MCF 10A (cell line): ENCODE measurements at regions not wholly inside any gene's neighbourhood (a gene's known extent, or its start where the extent isn't known, plus 50 kb on each side); places are given as distances from the start of the nearest gene placed in this dataset.

ENCODE experiments used
- BruUV-seq: library from RNA; stranded (reverse); fragments of 400-500 nt; replicated peaks from 2 replicates; lab custom pipeline; 2021; lab: Mats Ljungman, UMichigan
- CTCF ChIA-PET: fragments of 300-600 bp; sonication (Branson Sonifier 250); formaldehyde crosslinking; extraction: SDS; loops from one replicate; lab custom pipeline; 2021; ENCODE audit warnings: antibody characterized with exemption, inconsistent platforms; lab: Yijun Ruan, JAX
- POLR2A ChIA-PET: fragments of 300-600, 350-650 bp; sonication (Branson Sonifier 250); formaldehyde crosslinking; extraction: SDS; loops from one replicate; lab custom pipeline; 2020; ENCODE audit warnings: antibody characterized with exemption, inconsistent platforms; lab: Yijun Ruan, JAX
- DNase-seq: peaks from one replicate; pipeline ENCODE4 v3.0.0-alpha.2; 2018; ENCODE audit not compliant: unreplicated experiment
- H3K27ac Mint-ChIP-seq: one replicate; pipeline ENCODE4 v1.8.0; 2022; ENCODE audit warnings: mild to moderate bottlenecking, low read depth, mixed read lengths; ENCODE audit not compliant: unreplicated experiment
- H3K27me3 Mint-ChIP-seq: one replicate; pipeline ENCODE4 v1.8.0; 2022; ENCODE audit warnings: mixed read lengths; ENCODE audit not compliant: insufficient read depth, unreplicated experiment
- H3K36me3 Mint-ChIP-seq: one replicate; pipeline ENCODE4 v1.8.0; 2022; ENCODE audit warnings: mild to moderate bottlenecking, moderate library complexity, mixed read lengths; ENCODE audit not compliant: insufficient read depth, unreplicated experiment
- H3K4me1 Mint-ChIP-seq: one replicate; pipeline ENCODE4 v1.8.0; 2022; ENCODE audit warnings: mixed read lengths; ENCODE audit not compliant: insufficient read depth, unreplicated experiment
- H3K4me3 Mint-ChIP-seq: one replicate; pipeline ENCODE4 v1.8.0; 2022; ENCODE audit warnings: mild to moderate bottlenecking, moderate library complexity, mixed read lengths; ENCODE audit not compliant: unreplicated experiment
- H3K9me3 Mint-ChIP-seq: one replicate; pipeline ENCODE4 v1.8.0; 2022; ENCODE audit warnings: mixed read lengths; ENCODE audit not compliant: unreplicated experiment
- intact Hi-C: fragments of 100-400 bp; cut with micrococcal nuclease; formaldehyde crosslinking; loops from 2 replicates; pipeline ENCODE4 v1.14.1; 2022
- TF ChIP-seq, protein P1 (sequence below): fragments of 200-600 bp; IDR thresholded peaks from one replicate; pipeline ENCODE4 v1.8.0; 2022; ENCODE audit warnings: antibody characterized with exemption, mild to moderate bottlenecking; ENCODE audit not compliant: unreplicated experiment

DNA sequence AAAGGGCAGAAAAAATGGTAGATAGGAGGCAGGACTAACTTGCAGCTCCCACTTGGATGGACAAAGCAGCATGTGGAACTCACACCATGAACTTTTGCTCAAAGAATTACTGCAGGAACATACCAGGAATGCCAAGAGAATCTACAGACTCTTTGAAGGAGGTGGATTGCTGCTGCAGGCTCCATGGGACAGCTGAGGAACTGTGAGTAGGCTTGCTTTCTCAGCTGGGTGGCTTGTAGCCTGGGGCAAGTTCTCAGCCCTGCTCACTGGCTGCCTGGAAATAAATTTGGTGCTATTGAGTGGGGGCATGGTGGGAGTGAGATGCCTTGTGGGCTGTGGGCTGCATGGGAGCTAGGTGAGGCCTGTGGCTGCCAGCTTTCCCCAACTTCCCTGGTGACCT lies 574.5 kb downstream of the PRELID2 start:
- H3K9me3 Mint-ChIP-seq: peaks cover 15% of the 10 kb centered on the region

DNA sequence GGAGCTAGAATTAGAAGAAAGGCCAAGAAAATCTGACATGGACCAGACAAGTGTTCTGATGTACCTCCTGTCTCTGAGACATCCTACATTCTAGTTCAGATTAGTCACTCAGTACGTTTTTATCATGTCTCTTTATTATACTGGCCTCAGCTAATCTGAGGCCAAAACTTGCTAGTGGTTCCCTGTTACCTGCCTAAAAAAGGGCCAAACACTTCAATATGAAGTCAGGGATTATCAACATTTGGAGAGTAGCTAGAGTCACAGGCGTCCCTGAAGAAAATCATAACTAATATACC lies 587.4 kb downstream of the PRELID2 start:
- no peak overlapping the region for H3K4me3 Mint-ChIP-seq
- POLR2A ChIA-PET: interaction anchor here (0.9 to 1.2 kb wide), 3 partner anchors 45 to 296 kb away, joined by 3 read pairs; no protein-coding TSS in a partner anchor
- no peaks in the 10 kb centered on the region for H3K9me3 Mint-ChIP-seq
- DNase-seq: no peak
- H3K4me1 Mint-ChIP-seq: peaks cover 42% of the 10 kb centered on the region
- no peaks in the 10 kb centered on the region for H3K36me3 Mint-ChIP-seq
- no TSS peak for BruUV-seq
- H3K27ac Mint-ChIP-seq: peak overlapping the region; percentile 78
- no peaks in the 10 kb centered on the region for H3K27me3 Mint-ChIP-seq
- CTCF ChIA-PET: interaction anchor here (0.6 to 2.2 kb wide), 7 partner anchors 9 to 1059 kb away, joined by 3 to 12 read pairs (median 3); no protein-coding TSS in a partner anchor
- intact Hi-C loops: loop anchor here (5.0 kb wide), 1 partner anchor 800 kb away; no protein-coding TSS in a partner anchor
- TF ChIP-seq, protein P1, sequence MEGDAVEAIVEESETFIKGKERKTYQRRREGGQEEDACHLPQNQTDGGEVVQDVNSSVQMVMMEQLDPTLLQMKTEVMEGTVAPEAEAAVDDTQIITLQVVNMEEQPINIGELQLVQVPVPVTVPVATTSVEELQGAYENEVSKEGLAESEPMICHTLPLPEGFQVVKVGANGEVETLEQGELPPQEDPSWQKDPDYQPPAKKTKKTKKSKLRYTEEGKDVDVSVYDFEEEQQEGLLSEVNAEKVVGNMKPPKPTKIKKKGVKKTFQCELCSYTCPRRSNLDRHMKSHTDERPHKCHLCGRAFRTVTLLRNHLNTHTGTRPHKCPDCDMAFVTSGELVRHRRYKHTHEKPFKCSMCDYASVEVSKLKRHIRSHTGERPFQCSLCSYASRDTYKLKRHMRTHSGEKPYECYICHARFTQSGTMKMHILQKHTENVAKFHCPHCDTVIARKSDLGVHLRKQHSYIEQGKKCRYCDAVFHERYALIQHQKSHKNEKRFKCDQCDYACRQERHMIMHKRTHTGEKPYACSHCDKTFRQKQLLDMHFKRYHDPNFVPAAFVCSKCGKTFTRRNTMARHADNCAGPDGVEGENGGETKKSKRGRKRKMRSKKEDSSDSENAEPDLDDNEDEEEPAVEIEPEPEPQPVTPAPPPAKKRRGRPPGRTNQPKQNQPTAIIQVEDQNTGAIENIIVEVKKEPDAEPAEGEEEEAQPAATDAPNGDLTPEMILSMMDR: no peak

More for the DNA sequence above, 574.5 kb downstream of the PRELID2 start:
- CTCF ChIA-PET: interaction anchor here (0.7 kb wide), 1 partner anchor 18 kb away, joined by 5 read pairs; no protein-coding TSS in a partner anchor
- BruUV-seq: no TSS peak
- TF ChIP-seq, protein P1: no peak
- POLR2A ChIA-PET: interaction anchor here (1.2 kb wide), 1 partner anchor 9 kb away, joined by 3 read pairs; no protein-coding TSS in a partner anchor
- Mint-ChIP-seq H3K4me1 (no peaks in the 10 kb centered on the region), H3K27me3 (no peaks in the 10 kb centered on the region), H3K4me3 (no peak overlapping the region), H3K27ac (no peak overlapping the region), H3K36me3 (no peaks in the 10 kb centered on the region)
- no peak for DNase-seq
- intact Hi-C loops: no loop called here

DNA sequence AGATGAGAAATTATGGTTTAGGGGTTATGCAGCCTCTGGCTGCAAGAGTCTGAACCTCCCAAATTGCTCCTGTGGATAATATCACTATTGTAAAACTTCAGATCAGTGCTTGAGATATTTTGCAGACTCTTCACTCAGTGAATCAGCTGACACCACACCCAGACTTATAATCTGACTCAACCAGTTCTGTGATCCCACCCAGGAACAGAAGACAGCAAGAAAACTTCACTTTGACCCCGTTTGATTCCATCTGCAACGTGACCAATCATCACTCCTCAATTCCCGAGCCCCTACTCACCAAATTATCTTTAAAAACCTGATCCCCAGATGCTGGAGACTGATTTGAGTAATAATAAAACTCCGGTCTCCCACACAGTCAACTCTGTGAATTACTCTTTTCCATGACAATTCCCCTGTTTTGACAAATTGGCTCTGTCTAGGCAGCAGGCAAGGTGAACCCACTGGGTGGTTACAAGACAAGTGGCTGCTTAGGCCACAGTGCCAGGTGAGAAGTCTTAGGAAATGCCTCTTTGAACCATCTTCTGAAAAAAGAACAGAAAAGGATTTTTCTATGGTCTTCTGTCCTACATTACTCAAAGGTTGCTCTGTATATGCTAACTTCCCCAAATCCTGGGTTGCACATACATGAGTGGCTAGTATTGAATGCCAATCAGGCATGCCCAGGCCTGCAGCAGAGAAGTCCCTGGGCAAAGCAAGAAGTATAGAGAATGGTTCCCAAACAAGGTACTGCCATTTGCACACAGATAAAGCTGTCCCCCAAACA lies 588.0 kb downstream of the PRELID2 start:
- intact Hi-C loops: loop anchor here (5.0 kb wide), 1 partner anchor 800 kb away; no protein-coding TSS in a partner anchor
- Mint-ChIP-seq H3K27ac (peak overlapping the region; percentile 78), H3K4me1 (peaks cover 42% of the 10 kb centered on the region), H3K36me3 (no peaks in the 10 kb centered on the region), H3K4me3 (no peak overlapping the region), H3K9me3 (no peaks in the 10 kb centered on the region), H3K27me3 (no peaks in the 10 kb centered on the region)
- DNase-seq: peak; percentile 70
- no TSS peak for BruUV-seq
- ChIA-PET CTCF (interaction anchor here (0.6 to 2.2 kb wide), 6 partner anchors 9 to 1058 kb away, joined by 3 to 12 read pairs (median 4); no protein-coding TSS in a partner anchor), POLR2A (interaction anchor here (0.9 to 1.2 kb wide), 3 partner anchors 46 to 297 kb away, joined by 3 read pairs; no protein-coding TSS in a partner anchor)
- TF ChIP-seq, protein P1: no peak

DNA sequence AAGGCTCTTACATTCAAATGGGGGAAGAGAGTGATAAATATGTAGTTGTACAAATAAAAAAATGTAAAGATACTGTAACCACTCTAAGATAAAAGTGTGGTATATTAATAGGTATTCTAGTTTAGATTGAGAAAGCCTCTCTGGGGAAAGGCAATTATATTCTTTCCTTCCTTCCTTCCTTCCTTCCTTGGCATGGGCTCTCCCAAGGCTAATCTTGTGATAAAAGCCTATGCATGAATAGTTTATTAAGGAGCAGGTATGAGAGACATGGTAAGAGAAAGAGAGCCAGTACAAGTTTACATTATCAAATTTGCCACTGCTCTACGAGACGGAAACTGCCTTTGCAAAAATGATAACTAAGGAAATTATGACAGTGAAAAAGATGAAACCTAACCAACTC lies 588.8 kb downstream of the PRELID2 start:
- TF ChIP-seq, protein P1: no peak
- intact Hi-C loops: loop anchor here (5.0 kb wide), 1 partner anchor 801 kb away; no protein-coding TSS in a partner anchor
- Mint-ChIP-seq H3K27ac (peak overlapping the region; percentile 78), H3K9me3 (no peaks in the 10 kb centered on the region), H3K4me1 (peaks cover 42% of the 10 kb centered on the region), H3K27me3 (no peaks in the 10 kb centered on the region), H3K36me3 (no peaks in the 10 kb centered on the region), H3K4me3 (no peak overlapping the region)
- ChIA-PET CTCF (interaction anchor here (1.2 kb wide), 1 partner anchor 579 kb away, joined by 5 read pairs; no protein-coding TSS in a partner anchor), POLR2A (interaction anchor here (0.6 kb wide), 1 partner anchor 1059 kb away, joined by 3 read pairs; no protein-coding TSS in a partner anchor)
- no peak for DNase-seq
- BruUV-seq: no TSS peak
